HEK293T (cell line): ENCODE measurements at regions not wholly inside any gene's neighbourhood (a gene's known extent, or its start where the extent isn't known, plus 50 kb on each side); places are given as distances from the start of the nearest gene placed in this dataset.
"Not testable (repeated sequence)": the region's sequence is repeated elsewhere in the genome, so short reads cannot be mapped to it uniquely, and the experiment has no call there.

Experiments
- ARNT ChIP-seq: fragments of 450-650 bp; IDR thresholded peaks from 2 replicates; pipeline ENCODE4 v1.6.1; 2017; ENCODE audit warnings: mild to moderate bottlenecking
- ELF4 ChIP-seq: fragments of 450-650 bp; IDR thresholded peaks from 2 replicates; pipeline ENCODE4 v1.6.1; 2017; ENCODE audit warnings: antibody characterized with exemption
- FOXA1 ChIP-seq: fragments of 450-650 bp; IDR thresholded peaks from 2 replicates; pipeline ENCODE4 v1.6.1; 2016; ENCODE audit warnings: mild to moderate bottlenecking
- FOXK2 ChIP-seq: fragments of 450-650 bp; IDR thresholded peaks from 2 replicates; pipeline ENCODE4 v1.6.1; 2016; ENCODE audit warnings: mild to moderate bottlenecking
- FOXM1 ChIP-seq: fragments of 450-650 bp; IDR thresholded peaks from 2 replicates; pipeline ENCODE4 v1.6.1; 2017; ENCODE audit warnings: mild to moderate bottlenecking, borderline replicate concordance
- HDGF ChIP-seq: fragments of 450-650 bp; IDR thresholded peaks from 2 replicates; pipeline ENCODE4 v1.6.1; 2017; ENCODE audit warnings: antibody characterized with exemption, borderline replicate concordance
- SP1 ChIP-seq: fragments of 450-650 bp; IDR thresholded peaks from 2 replicates; pipeline ENCODE4 v1.6.1; 2017
- SUZ12 ChIP-seq: fragments of 450-650 bp; IDR thresholded peaks from 2 replicates; pipeline ENCODE4 v1.6.1; 2016; ENCODE audit warnings: mild to moderate bottlenecking
- TARDBP ChIP-seq: fragments of 450-650 bp; IDR thresholded peaks from 2 replicates; pipeline ENCODE4 v1.6.1; 2016

- TF ChIP-seq ELF4, HDGF, SP1, FOXA1, ARNT, TARDBP, SUZ12, FOXM1, FOXK2: not testable (repeated sequence)
Measured at GRCh38 chr6:80952479-80952878, 800.0 kb downstream of the TENT5A start.
